CD4-positive, alpha-beta T cell (primary cell): ENCODE measurements at regions not wholly inside any gene's neighbourhood (a gene's known extent, or its start where the extent isn't known, plus 50 kb on each side); places are given as distances from the start of the nearest gene placed in this dataset.

Experiments used
- ATAC-seq: fragments of 200-7000 bp; cut with Tn5 transposase; one replicate; pipeline ENCODE4 v1.10.0; 2022; ENCODE audit warnings: mild to moderate bottlenecking; ENCODE audit not compliant: poor library complexity
- CTCF ChIA-PET: fragments of 350-600 bp; sonication (Branson Sonifier 250); formaldehyde crosslinking; loops from one replicate; lab custom pipeline; 2021; ENCODE audit warnings: antibody characterized with exemption, inconsistent platforms; lab: Charles Lee
- POLR2A ChIA-PET: fragments of 350-600 bp; sonication (Branson Sonifier 250); formaldehyde crosslinking; loops from one replicate; lab custom pipeline; 2021; ENCODE audit warnings: antibody characterized with exemption, inconsistent platforms; lab: Charles Lee
- DNase-seq, 14 experiments: peaks; one replicate each; pipeline ENCODE4 v3.0.0-alpha.2; 2013 to 2020; ENCODE audit warnings: mixed read lengths in 2 of 14
- H3K27ac ChIP-seq, 2 donors: one replicate each; pipeline versions ENCODE4 v1.5.1 to v1.7.0; 2013; ENCODE audit warnings: low read length in 2 of 2, low read depth in 1 of 2, mild to moderate bottlenecking in 1 of 2
- H3K27me3 ChIP-seq, 2 experiments: 1 replicate in 1 of 2; 2 replicates in 1 of 2; pipeline versions ENCODE4 v1.6.1 to v1.7.0; 2013; ENCODE audit warnings: low read length in 2 of 2, control low read depth in 1 of 2, mild to moderate bottlenecking in 1 of 2, moderate library complexity in 1 of 2; ENCODE audit not compliant: insufficient read depth in 2 of 2, control insufficient read depth in 1 of 2
- H3K36me3 ChIP-seq: one replicate; pipeline ENCODE4 v1.6.1; 2013; ENCODE audit warnings: low read length, control low read depth; ENCODE audit not compliant: insufficient read depth
- H3K4me1 ChIP-seq: one replicate; pipeline ENCODE4 v1.6.1; 2013; ENCODE audit warnings: low read length, control low read depth; ENCODE audit not compliant: insufficient read depth
- H3K4me3 ChIP-seq: one replicate; pipeline ENCODE4 v1.5.1; 2013; ENCODE audit warnings: mild to moderate bottlenecking, low read length, moderate library complexity
- H3K9me3 ChIP-seq, 2 experiments: 1 replicate in 1 of 2; 2 replicates in 1 of 2; pipeline versions ENCODE4 v1.6.1 to v1.7.0; 2013; ENCODE audit warnings: low read length in 2 of 2, mild to moderate bottlenecking in 2 of 2, control low read depth in 1 of 2, moderate library complexity in 1 of 2; ENCODE audit not compliant: control insufficient read depth in 1 of 2, insufficient read depth in 1 of 2
- H3K27ac Mint-ChIP-seq: one replicate; pipeline ENCODE4 v1.8.0; 2020; ENCODE audit warnings: mixed read lengths
- H3K27me3 Mint-ChIP-seq: one replicate; pipeline ENCODE4 v1.8.0; 2021; ENCODE audit warnings: mixed read lengths
- H3K36me3 Mint-ChIP-seq: one replicate; pipeline ENCODE4 v1.8.0; 2021; ENCODE audit warnings: low read depth, mixed read lengths
- H3K4me1 Mint-ChIP-seq: one replicate; pipeline ENCODE4 v1.8.0; 2021; ENCODE audit warnings: low read depth, mixed read lengths
- H3K4me3 Mint-ChIP-seq: one replicate; pipeline ENCODE4 v1.8.0; 2020; ENCODE audit warnings: mild to moderate bottlenecking, mixed read lengths
- H3K9me3 Mint-ChIP-seq: one replicate; pipeline ENCODE4 v1.8.0; 2020; ENCODE audit warnings: mixed read lengths
- CTCF ChIP-seq: fragments of 200-600 bp; IDR thresholded peaks from one replicate; pipeline ENCODE4 v1.8.0; 2022; ENCODE audit warnings: antibody characterized with exemption, mild to moderate bottlenecking
- intact Hi-C, 2 experiments: fragments of 100-400 bp; cut with DNase I in 1 of 2; cut with micrococcal nuclease in 1 of 2; formaldehyde crosslinking; loops; one replicate each; pipeline versions ENCODE4 v1.15.1 to v1.9.0; 2023 to 2025; cut with DNase I, micrococcal nuclease

- intact Hi-C loops: no loop called here
- H3K27me3 ChIP-seq: no peaks in the 10 kb centered on the region
- no peak overlapping the region for H3K4me3 ChIP-seq
- DNase-seq (no peak), ATAC-seq (no peak)
- POLR2A ChIA-PET: no interaction called here
- H3K27ac Mint-ChIP-seq: no peak overlapping the region
- H3K36me3 ChIP-seq: no peaks in the 10 kb centered on the region
- no peak overlapping the region for H3K4me3 Mint-ChIP-seq
- no peak overlapping the region for H3K27ac ChIP-seq
- CTCF ChIA-PET: no interaction called here
- H3K9me3 Mint-ChIP-seq: no peaks in the 10 kb centered on the region
- no peaks in the 10 kb centered on the region for H3K27me3 Mint-ChIP-seq
- peaks cover 0 to 3% of the 10 kb centered on the region in 2 experiments for H3K9me3 ChIP-seq
- H3K4me1 Mint-ChIP-seq: peaks cover 4% of the 10 kb centered on the region
- H3K36me3 Mint-ChIP-seq: no peaks in the 10 kb centered on the region
- TF ChIP-seq CTCF: no peak
- H3K4me1 ChIP-seq: no peaks in the 10 kb centered on the region
Measured at GRCh38 chr2:215511454-215512346, 75.8 kb upstream of the FN1 start.

GRCh38 chr2:215507836-215508235, 72.0 kb upstream of the FN1 start:
- ATAC-seq: no peak
- Histone ChIP-seq H3K4me1 (no peaks in the 10 kb centered on the region), H3K9me3 (no peaks in the 10 kb centered on the region), H3K36me3 (no peaks in the 10 kb centered on the region), H3K4me3 (no peak overlapping the region), H3K27ac (no peak overlapping the region), H3K27me3 (no peaks in the 10 kb centered on the region)
- H3K4me1 Mint-ChIP-seq: peaks cover 4% of the 10 kb centered on the region
- ChIA-PET POLR2A (no interaction called here), CTCF (no interaction called here)
- TF ChIP-seq CTCF: no peak
- H3K27ac Mint-ChIP-seq: no peak overlapping the region
- no peak for DNase-seq
- intact Hi-C loops: no loop called here
- H3K9me3 Mint-ChIP-seq: no peaks in the 10 kb centered on the region
- no peaks in the 10 kb centered on the region for H3K36me3 Mint-ChIP-seq
- H3K4me3 Mint-ChIP-seq: no peak overlapping the region
- no peaks in the 10 kb centered on the region for H3K27me3 Mint-ChIP-seq

GRCh38 chr2:215507136-215507535, 71.3 kb upstream of the FN1 start:
- H3K9me3 Mint-ChIP-seq: no peaks in the 10 kb centered on the region
- no peaks in the 10 kb centered on the region for H3K4me1 ChIP-seq
- peaks cover 4% of the 10 kb centered on the region for H3K4me1 Mint-ChIP-seq
- no peak for ATAC-seq
- no peak overlapping the region for H3K4me3 ChIP-seq
- intact Hi-C loops: no loop called here
- ChIA-PET CTCF (interaction anchor here (0.6 kb wide), 1 partner anchor 1194 kb away, joined by 3 read pairs; no protein-coding TSS in a partner anchor), POLR2A (no interaction called here)
- H3K36me3 ChIP-seq: no peaks in the 10 kb centered on the region
- no peaks in the 10 kb centered on the region for H3K9me3 ChIP-seq
- no peak overlapping the region for H3K27ac Mint-ChIP-seq
- no peaks in the 10 kb centered on the region for H3K27me3 Mint-ChIP-seq
- DNase-seq: no peak
- H3K27me3 ChIP-seq: no peaks in the 10 kb centered on the region
- H3K4me3 Mint-ChIP-seq: no peak overlapping the region
- no peaks in the 10 kb centered on the region for H3K36me3 Mint-ChIP-seq
- no peak for TF ChIP-seq CTCF
- H3K27ac ChIP-seq: no peak overlapping the region
